Activated CD4-positive, alpha-beta T cell treated with anti-CD3 and anti-CD28 coated beads, Interleukin-2, Interleukin-6, amounts not matched to agents 100 ng/mL and 50 ng/mL, durations not matched to agents 16 hours and 8 hours (primary cell): ENCODE measurements at regions not wholly inside any gene's neighbourhood (a gene's known extent, or its start where the extent isn't known, plus 50 kb on each side); places are given as distances from the start of the nearest gene placed in this dataset.

Experiments used
- DNase-seq: peaks from one replicate; pipeline ENCODE4 v3.0.0-alpha.2; 2020

DNA sequence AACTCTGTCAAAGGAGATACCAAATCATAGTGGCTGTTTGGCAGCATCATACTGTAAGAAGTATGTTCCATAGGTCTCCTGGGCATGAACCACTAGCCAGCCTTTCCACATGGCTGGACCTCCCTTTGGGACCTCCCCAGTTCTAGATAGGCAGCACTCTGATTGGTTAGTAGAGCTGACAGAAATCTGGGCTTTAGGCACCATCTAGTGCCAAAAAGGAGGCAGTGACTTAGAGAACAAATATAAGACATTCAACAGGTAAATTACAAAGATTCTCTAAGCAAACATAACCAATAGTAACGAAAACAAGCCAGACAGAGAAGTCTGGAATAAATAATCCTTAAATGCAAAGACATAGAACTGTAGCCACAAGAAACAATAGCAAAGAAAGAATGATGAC is 148.0 kb upstream of the PDE3A start:
- no peak for DNase-seq

DNA sequence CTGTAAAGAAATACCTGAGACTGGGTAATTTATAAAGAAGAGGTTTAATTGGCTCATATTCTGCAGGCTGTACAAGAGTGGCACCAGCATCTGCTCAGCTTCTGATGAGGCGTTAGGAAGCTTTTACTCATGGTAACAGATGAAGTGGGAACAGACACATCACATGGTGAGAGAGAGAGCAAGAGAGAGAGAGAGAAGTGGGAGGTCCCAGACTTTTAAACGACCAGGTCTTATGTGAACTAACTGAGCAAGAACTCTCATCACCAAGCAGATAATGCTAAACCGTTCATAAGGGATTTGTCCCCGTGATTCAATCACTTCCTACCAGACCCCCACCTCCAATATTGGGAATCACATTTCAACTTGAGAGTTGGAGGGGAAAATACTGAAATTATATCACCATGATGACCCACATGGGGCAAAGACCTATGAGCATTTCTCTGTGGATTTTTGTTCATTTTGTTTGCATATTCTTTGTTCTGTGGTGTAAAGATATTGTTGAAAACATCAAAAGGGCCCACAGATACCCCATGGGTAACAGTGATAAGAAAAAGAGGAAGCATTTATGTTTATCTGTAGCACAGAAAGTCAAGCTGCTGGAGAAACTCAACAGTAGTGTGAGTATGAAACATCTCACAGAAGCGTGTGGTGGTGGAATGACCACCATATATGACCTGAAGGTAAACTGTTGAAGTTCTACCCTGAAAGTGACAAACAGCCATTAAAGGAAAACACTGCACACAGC is 135.2 kb upstream of the PDE3A start:
- DNase-seq = no peak

DNA sequence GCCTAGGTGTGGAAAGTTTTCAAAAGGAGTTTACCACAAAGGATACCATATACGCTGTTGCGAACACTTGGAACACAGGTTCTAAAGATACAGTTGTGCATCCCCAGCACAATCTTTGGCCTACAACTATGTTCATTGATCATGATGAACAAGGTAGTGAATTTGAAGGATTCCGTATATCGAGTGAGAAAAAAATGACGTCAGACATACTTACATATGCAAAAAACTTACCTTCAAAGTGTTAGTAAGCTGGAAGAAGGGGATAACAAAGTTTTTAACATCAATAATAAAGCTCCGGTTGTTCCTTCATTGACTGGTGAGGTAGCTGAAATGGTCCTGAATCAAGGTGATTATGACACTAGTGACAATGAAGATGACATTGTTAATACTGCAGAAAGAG is 133.9 kb upstream of the PDE3A start:
- no peak for DNase-seq

DNA sequence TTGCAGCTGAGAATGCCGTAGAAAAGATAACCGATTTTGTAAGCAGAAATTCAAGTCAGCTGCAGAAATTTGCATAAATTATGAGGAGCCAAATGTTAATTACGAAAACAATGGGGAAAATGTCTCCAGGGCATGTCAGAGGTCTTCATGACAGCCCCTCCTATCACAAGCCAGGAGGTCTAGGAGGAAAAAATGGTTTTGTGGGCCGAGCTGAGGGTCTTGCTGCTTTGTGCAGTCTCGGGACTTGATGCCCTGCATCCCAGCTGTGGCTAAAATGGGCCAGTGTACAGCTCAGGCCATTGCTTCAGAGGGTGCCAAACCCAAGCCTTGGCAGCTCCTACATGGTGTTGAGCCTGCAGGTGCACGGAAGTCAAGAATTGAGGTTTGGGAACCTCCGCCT is 131.2 kb upstream of the PDE3A start:
- DNase-seq = no peak

DNA sequence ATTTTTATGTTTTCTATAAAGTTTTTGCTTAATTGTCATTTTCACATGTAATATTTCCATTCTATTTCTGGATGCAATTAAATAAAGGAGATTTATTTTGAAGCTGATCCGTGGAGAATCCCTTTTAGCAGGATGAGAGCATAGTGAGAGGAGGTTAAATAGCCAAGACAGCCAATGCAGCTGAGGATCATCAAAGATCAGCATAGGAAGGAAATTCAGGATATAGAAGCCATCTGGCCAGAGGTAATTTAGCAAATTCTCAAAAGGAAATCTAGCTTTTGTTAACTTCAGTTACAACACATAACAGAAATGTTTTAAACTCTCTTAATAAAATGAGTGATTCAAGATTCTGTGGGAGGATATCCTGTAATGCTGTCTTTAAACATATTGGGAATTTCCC is 122.8 kb upstream of the PDE3A start:
- no peak for DNase-seq

DNA sequence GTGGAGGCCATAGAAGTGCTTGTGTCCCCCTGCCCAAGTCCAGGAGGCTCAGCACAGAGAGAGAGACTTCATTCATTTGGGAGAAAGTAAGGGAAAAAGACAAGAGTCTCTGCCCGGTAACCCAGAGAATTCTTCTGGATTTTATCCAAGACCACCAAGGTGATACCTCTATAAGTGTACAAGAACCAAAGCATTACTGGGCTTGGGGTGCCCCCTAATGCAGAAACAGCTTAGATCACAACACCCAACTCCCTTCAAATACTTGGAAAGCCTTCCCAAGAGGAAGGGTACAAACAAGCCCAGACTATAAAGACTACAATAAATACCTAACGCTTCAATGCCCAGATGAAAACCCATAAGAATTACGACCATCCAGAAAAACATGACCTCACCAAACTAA is 119.7 kb upstream of the PDE3A start:
- DNase-seq = no peak

DNA sequence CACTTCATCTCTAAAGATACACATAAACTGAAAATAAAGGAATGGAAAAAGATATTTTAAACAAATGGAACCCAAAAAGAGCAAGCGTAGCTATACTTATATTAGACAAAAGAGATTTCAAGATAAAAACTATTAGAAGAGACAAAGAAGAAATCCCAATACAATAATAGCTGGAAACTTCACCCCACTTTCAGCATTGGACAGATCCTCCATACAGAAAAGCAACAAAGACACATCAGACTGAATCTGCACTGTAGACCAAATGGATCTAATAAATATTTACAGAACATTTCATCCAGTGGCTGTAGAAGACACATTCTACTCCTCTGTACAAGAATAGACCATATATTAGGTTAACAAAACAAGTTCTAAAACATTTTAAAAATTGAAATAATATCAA is 117.6 kb upstream of the PDE3A start:
- DNase-seq = no peak

DNA sequence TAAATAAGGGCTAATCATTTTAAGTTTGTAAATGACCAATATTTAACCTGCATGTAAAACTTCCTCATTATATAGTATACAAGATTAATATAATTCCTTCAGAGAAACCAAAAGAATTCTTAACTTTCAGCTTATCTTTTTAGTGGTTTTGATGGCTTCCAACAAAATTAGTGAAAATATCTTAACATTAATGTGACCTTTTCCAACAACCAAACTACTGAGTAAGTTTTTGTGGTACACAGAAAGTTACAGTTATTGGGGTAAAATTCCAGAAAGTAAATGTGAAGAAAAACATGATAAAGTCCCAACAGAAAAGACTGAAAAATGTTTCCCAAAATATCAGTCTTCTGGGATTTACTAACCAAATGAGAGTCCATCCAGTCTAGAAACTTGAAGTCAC is 111.0 kb upstream of the PDE3A start:
- DNase-seq = no peak

DNA sequence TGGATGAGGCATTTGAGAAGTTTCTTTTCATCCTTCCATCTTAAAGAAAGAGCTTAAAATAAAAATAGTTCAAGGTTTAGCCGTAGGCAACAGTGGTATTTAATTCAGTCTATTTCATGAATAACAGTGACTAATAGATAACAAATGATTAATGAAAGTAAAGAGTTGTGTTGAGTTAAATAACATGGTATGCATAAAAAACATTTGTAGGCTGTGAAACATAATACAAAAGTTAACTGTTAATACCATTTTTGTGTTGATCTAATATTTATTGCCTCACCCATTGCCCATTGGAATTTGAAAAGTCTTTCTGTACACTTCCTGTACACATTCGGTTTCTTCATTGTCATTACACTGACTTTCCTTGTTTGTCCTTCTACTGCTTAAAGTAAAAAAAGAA is 108.6 kb upstream of the PDE3A start:
- no peak for DNase-seq

DNA sequence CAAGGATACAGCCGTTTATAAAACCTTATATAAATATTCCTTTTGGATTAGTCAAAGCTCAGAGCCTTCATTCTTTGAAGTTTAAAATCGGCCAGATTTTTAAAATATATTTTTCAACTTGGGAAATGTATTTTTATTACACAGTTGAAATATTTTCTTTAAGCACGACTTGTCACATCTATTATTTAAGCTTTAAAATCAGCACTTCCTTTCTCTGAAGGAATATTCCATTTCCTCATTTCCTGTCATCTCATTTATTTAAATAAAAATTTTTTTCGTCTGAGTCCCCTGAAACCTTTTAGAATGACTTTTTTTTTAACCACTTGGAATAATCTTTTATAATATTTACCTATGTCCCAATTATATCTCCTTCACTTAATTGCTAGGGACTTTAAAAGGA is 107.5 kb upstream of the PDE3A start:
- no peak for DNase-seq

DNA sequence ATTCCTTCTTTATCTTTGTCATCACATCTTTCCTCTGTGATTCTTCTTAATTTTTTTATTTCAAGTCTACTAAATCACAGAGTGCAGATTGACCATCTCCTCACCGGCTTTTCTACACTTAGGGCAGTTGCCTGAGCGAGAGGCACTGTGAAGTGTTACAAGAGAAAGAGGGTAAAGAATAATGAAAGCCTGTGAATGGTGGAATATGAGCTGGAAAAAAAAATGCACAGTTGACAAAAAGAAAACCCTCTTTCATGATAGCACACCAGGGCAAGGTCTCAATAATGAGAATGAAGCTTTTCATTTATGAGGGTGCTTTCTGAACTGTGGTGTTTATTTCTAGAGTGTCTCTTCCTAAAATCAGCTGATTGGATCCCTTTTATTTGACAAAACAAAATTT is 106.2 kb upstream of the PDE3A start:
- no peak for DNase-seq

DNA sequence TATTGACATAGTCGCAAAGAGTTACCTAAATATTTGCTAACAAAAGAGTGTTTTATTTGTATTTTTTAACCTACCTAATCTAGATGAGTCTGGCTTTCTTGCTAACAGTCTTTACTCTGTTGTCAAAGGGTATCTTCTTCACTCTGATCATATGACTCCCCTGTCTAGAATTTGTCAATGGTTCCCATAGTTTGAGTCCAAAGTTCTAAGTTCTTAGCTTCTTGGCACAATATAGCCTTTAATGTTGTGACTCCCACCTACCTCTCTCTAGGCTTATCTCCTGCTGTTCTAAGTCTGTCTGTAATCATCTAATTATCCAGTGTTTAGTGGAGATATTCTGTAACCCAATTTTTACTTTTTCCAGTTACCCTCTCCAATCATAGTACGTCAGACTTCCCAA is 104.3 kb upstream of the PDE3A start:
- DNase-seq = no peak

DNA sequence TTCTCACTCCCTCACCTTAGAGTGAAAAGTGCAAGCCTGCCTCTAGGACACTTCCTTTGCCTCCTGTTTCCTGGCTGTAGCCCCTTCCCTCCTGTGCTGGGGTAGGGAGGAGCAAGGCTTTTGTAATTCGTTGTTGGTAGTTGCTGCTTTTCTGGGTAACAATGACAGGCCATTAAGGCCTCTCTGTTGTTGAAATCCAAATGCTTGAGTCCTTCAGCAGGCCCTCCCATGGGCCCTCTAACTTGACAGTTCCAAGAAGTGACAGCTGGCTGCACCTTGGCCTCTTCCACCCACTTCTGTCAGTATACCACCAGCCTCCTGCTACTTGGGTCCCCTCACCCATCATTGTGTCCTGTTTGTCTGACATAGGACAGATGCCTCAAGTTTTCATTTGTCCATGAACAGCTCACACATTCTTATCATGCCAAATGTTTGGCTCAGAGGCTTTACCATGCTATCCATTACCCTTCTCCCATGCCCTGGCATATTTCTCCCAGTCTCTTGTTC is 103.7 kb upstream of the PDE3A start:
- no peak for DNase-seq

DNA sequence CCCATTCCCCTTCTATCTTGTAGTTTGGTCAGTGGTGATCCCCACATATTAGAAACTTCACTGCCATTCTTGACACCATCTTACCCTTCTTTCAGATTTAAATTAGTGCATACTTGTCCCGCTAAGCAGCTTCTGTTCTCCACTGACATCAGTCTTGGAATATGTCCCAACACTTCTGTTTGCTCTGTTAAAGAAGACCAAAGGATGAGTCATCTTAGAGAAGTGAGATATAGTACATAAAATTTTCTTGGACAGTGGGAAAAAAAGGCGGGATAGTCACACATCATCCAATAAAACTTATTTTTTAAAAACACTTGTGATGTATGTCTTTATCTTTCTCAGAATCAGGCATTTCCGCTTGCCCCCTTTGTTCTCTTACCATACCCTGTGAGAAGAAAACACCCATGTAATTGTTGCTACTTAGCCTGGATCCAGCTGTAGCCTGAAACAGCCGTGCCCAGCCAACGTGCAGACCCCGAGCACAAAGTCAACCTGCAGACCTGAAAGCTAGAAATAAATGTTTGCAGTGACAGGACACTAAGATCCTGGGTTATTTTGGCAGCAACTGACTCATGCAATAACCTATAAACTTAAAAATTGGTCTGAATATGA is 100.1 kb upstream of the PDE3A start:
- no peak for DNase-seq

DNA sequence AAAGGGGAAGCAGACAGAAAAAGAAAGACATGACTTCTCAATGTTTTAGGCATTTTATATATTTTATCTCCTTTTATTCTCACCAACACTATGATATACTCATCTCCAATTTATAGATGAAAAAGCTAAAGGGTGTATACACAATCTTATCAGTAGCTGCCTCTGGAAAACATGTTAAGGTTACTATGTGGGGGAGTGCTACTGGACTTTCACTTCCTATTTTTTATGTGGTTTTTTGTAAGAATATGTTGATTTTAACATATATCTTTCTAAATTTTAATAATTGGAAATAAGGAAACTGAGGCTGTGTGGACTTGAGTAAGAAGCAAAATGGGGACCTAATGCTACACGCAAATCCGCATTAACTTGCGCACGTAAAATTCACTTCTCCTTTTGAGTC is 99.6 kb upstream of the PDE3A start:
- DNase-seq = no peak

DNA sequence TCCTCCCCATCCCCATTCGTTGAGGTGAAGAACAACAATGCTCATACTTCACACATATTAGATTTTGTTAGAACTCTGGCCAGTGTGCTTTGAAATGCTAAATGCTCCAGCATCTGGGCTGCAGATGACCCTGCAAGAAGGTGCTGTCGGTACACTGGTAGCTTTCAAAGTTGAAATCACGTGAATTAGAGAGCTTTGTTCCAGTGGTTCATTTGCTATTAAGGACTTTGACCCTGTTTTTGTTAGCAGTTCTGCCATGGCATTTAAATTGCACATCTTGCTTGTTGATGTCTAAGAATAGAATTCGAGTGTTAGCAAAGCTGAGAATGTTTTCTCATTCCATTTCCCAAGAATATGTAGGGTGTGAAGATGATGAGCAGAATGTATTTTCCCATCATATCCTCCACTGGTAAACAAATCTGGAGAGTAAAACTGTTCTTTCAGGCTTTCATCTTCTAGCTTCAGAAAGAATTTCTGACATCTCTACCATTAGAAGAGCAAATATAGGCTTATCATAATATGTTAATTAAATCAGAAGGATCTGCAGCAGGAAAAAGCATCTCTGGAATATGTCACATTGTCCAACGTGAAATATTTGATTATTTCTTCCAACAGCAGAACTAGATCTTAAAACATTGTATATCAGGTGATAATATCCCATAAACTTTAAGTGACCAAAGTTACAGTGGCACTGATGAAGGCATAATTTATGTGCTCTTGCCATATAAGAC is 98.8 kb upstream of the PDE3A start:
- DNase-seq = no peak

DNA sequence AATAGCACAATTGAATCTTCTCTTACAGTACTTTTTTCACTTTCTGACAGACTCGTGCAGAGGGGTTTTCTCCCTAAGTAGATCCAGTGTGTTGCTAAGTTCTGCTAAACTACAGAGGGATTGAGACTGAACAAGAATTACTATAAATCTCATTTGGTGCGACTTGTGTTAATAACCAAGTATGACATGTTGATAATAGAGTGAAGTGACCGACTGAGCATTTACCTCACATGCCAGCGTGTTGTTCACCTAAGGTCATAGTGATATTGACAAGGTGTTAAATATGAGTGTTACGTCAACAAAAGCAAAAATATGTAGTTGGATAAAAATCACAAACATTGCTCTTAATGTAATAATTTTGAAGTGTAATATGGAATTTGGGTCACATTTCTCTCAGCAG is 97.8 kb upstream of the PDE3A start:
- DNase-seq = no peak

DNA sequence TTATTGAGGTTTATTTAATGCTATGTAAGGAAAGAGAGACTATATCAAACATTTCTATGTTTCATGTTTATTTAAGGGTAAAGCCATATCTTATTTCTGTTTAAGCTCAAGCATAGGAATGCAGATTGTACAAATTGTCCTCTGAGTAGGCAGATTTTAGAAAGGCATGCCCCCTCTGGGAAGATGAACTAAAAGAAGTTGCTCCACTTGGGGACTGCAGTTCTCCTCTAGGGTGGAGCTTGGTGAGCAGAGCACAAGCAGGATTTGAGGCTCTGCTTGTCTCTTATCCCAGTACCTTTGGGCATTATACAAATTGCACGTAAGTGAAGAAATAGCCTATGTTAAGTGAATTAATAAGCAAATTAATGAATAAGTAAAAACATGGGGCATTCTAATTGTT is 96.2 kb upstream of the PDE3A start:
- DNase-seq = no peak

DNA sequence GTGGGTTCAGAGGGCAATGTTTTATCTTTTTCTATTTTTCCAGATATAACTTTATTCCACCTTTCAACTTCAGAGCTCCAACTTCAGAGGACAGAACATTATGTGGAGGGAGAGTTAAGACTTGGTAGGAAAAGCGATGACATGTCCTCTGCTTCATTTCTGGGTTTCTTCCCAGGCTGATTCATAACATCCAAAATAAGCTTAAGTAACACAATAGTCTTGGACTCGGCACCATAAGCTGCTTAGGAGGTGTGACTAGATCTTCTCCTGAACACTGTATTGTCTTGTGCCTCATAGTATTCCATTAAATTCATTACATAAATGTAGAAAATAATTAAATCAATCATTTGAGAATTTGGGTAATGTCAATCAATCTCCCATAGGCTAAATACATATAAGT is 95.5 kb upstream of the PDE3A start:
- no peak for DNase-seq

DNA sequence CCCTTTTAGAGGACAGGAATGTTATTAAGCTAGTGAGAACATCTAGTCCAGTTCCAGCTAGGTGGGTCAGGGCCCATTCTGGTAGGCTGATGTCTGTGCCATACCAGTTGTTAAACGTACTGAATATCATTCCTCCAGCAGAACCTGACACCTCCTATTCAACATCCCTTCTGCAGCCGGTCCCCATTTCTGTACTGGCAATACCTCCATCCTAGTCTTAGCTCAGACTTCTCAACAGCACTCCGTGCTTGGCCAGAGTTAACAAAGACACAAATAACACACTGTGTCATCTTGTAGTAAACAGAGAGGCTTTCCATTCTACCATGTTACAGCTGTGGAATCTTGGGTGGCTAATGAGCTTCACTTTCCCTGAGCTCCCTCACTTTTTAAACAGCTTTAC is 94.3 kb upstream of the PDE3A start:
- DNase-seq = no peak

DNA sequence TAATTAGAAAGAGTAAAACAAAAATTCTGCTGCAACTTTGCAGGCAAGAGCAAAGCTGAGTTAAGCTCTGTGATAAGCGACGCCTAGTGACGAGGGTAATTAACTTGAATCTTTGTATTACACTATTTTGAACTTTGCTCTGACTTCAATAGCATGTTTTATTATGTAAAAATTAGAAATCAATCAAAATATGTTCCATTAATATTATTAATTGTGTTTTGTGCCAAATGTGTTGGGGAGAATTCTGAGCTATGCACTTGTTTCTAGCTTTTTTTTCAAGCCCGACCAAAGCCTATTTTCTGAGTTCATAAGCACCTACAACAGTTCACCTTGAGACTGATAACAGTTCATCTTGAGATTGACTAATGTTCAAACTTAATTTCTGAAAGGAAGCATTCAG is 90.1 kb upstream of the PDE3A start:
- no peak for DNase-seq

DNA sequence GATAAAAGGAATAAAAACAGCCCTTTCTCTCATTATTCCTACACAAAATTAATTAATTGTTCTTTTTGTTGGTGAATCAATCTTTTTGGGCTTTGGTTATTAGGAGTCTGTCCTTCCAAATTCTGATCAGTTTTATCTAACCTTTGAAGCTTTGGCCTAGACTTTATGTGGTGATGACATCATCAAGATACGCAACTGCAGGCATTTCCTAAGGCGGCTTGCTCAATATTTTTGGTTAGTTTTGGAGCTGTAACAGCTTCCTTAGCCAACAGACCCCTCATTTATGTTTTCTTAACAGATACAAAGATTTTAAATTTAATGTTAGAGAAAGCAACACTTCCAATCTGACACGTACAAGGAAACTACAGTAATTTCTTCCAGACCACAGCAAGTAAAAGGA is 87.8 kb upstream of the PDE3A start:
- DNase-seq = no peak

DNA sequence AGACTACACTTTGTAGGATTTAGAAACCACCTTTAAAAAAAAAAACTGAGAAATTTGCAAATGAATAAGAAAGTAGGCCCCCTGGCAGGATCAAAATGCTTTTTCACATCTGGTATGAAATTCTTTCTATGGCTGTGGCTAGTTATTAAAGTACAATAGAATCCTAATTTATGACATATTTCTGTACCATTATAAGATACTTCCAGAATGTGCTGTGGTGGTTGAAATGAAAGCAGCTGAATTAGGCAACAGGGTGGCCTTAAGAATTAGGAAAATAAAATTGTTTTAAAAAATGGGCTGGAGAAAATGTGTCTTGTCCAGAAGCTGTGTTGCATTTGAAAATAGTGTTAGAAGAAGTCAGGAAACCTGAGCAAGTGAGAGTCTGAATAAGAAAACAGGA is 85.9 kb upstream of the PDE3A start:
- DNase-seq = no peak

DNA sequence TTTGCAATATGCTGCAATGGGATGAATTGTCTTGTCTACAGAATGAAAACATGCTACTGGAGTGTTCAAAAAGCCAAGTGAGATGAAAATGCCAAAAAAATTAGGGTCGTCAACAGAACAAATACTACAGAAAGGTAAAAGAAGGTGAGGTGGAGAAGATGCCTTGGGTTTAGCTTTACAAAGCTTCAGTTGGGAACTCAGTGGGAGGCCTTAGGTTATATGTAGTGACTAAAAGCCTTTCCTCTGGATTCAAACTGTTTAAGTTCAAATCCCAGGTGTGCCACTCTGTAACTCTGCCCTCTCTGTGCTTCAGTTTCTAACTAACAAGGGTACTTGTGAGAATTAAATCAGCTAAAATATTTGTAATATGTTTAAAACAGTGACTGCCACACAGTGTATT is 84.9 kb upstream of the PDE3A start:
- no peak for DNase-seq
